Loucy (cell line): ENCODE measurements at regions not wholly inside any gene's neighbourhood (a gene's known extent, or its start where the extent isn't known, plus 50 kb on each side); places are given as distances from the start of the nearest gene placed in this dataset.

Experiments used
- H2AFZ ChIP-seq: fragments of 200-600 bp; sonication (generic); 2 replicates; pipeline ENCODE4 v1.6.0; 2016; ENCODE audit warnings: antibody characterized with exemption, mild to moderate bottlenecking, low read length, moderate library complexity
- H3F3A ChIP-seq: fragments of 200-600 bp; 2 replicates; pipeline ENCODE4 v1.6.0; 2016; ENCODE audit warnings: antibody characterized with exemption, low read depth, mild to moderate bottlenecking
- H3K27me3 ChIP-seq: fragments of 200-600 bp; sonication (generic); 2 replicates; pipeline ENCODE4 v1.6.1; 2014; ENCODE audit warnings: low read length, mild to moderate bottlenecking; ENCODE audit not compliant: insufficient read depth, poor library complexity, severe bottlenecking
- H3K36me3 ChIP-seq: fragments of 200-600 bp; sonication (generic); 2 replicates; pipeline ENCODE4 v1.6.1; 2016; ENCODE audit warnings: low read length; ENCODE audit not compliant: insufficient read depth
- H3K4me1 ChIP-seq: fragments of 200-600 bp; sonication (generic); 2 replicates; pipeline ENCODE4 v1.5.1; 2014; ENCODE audit warnings: low read length, mild to moderate bottlenecking; ENCODE audit not compliant: insufficient read depth, poor library complexity, severe bottlenecking
- H3K4me2 ChIP-seq: fragments of 200-600 bp; sonication (generic); 2 replicates; pipeline ENCODE4 v1.6.0; 2014; ENCODE audit warnings: antibody characterized with exemption, low read length, low read depth, mild to moderate bottlenecking; ENCODE audit not compliant: poor library complexity, severe bottlenecking
- H3K4me3 ChIP-seq: fragments of 200-600 bp; sonication (generic); 2 replicates; pipeline ENCODE4 v1.5.1; 2014; ENCODE audit warnings: low read length, mild to moderate bottlenecking, mixed read lengths; ENCODE audit not compliant: poor library complexity, severe bottlenecking
- H3K79me2 ChIP-seq: fragments of 200-600 bp; sonication (generic); 2 replicates; pipeline ENCODE4 v1.6.1; 2014; ENCODE audit warnings: low read length; ENCODE audit not compliant: insufficient read depth
- H3K9ac ChIP-seq: fragments of 200-600 bp; sonication (generic); 2 replicates; pipeline ENCODE4 v1.6.0; 2014; ENCODE audit warnings: mild to moderate bottlenecking, low read depth, low read length, moderate library complexity; ENCODE audit not compliant: poor library complexity, severe bottlenecking
- H3K9me2 ChIP-seq: fragments of 200-600 bp; sonication (generic); replicated peaks from 2 replicates; pipeline ENCODE4 v1.6.1; 2016; ENCODE audit warnings: low read depth, low read length, mixed read lengths
- H3K9me3 ChIP-seq: fragments of 200-600 bp; sonication (generic); 2 replicates; pipeline ENCODE4 v1.6.1; 2014; ENCODE audit warnings: mild to moderate bottlenecking, antibody characterized with exemption, low read length, low read depth; ENCODE audit not compliant: insufficient read depth
- H4K20me1 ChIP-seq: fragments of 200-600 bp; sonication (generic); 2 replicates; pipeline ENCODE4 v1.6.0; 2014; ENCODE audit warnings: antibody characterized with exemption, low read length, mild to moderate bottlenecking; ENCODE audit not compliant: insufficient read depth, poor library complexity, severe bottlenecking
- CTCF ChIP-seq: fragments of 200-600 bp; sonication (generic); conservative IDR thresholded peaks from 2 replicates; pipeline ENCODE4 v1.5.1; 2014; ENCODE audit warnings: mild to moderate bottlenecking, antibody characterized with exemption, low read length
- EZH2phosphoT487 ChIP-seq: fragments of 200-600 bp; IDR thresholded peaks from 2 replicates; pipeline ENCODE4 v1.6.1; 2018; ENCODE audit warnings: antibody characterized with exemption, mild to moderate bottlenecking, moderate library complexity, borderline replicate concordance

GRCh38 chr2:126765395-126765794 lies 109.4 kb downstream of the GYPC start:
- no peak overlapping the region for H3K9ac ChIP-seq
- H3K9me2 ChIP-seq, result no peaks in the 10 kb centered on the region
- no peaks in the 10 kb centered on the region for H3K27me3 ChIP-seq
- no peaks in the 10 kb centered on the region for H4K20me1 ChIP-seq
- no peaks in the 10 kb centered on the region for H3K79me2 ChIP-seq
- no peak for TF ChIP-seq EZH2phosphoT487
- TF ChIP-seq CTCF, result no peak
- H3K36me3 ChIP-seq, result no peaks in the 10 kb centered on the region
- H3K4me1 ChIP-seq, result peaks cover 22% of the 10 kb centered on the region
- H3K4me2 ChIP-seq, result no peak overlapping the region
- no peak overlapping the region for H3K4me3 ChIP-seq
- no peaks in the 10 kb centered on the region for H3F3A ChIP-seq
- no peak overlapping the region for H2AFZ ChIP-seq
- no peaks in the 10 kb centered on the region for H3K9me3 ChIP-seq

GRCh38 chr2:126766295-126766968 lies 110.5 kb downstream of the GYPC start:
- no peaks in the 10 kb centered on the region for H3F3A ChIP-seq
- H4K20me1 ChIP-seq, result no peaks in the 10 kb centered on the region
- peaks cover 17% of the 10 kb centered on the region for H3K4me1 ChIP-seq
- no peak for TF ChIP-seq EZH2phosphoT487
- TF ChIP-seq CTCF, result no peak
- no peaks in the 10 kb centered on the region for H3K9me2 ChIP-seq
- H3K4me2 ChIP-seq, result no peak overlapping the region
- H3K4me3 ChIP-seq, result no peak overlapping the region
- H3K9ac ChIP-seq, result no peak overlapping the region
- H3K36me3 ChIP-seq, result no peaks in the 10 kb centered on the region
- no peaks in the 10 kb centered on the region for H3K79me2 ChIP-seq
- H2AFZ ChIP-seq, result no peak overlapping the region
- H3K9me3 ChIP-seq, result no peaks in the 10 kb centered on the region
- no peaks in the 10 kb centered on the region for H3K27me3 ChIP-seq

GRCh38 chr2:126766969-126767296 lies 111.0 kb downstream of the GYPC start:
- H3K9me3 ChIP-seq, result no peaks in the 10 kb centered on the region
- H3K27me3 ChIP-seq, result no peaks in the 10 kb centered on the region
- no peaks in the 10 kb centered on the region for H4K20me1 ChIP-seq
- H2AFZ ChIP-seq, result no peak overlapping the region
- H3K36me3 ChIP-seq, result no peaks in the 10 kb centered on the region
- peaks cover 12% of the 10 kb centered on the region for H3K4me1 ChIP-seq
- no peaks in the 10 kb centered on the region for H3K9me2 ChIP-seq
- no peak overlapping the region for H3K4me3 ChIP-seq
- TF ChIP-seq CTCF (no peak), EZH2phosphoT487 (no peak)
- no peak overlapping the region for H3K4me2 ChIP-seq
- H3F3A ChIP-seq, result no peaks in the 10 kb centered on the region
- H3K79me2 ChIP-seq, result no peaks in the 10 kb centered on the region
- H3K9ac ChIP-seq, result no peak overlapping the region
